PFSK-1 (cell line): ENCODE measurements at regions not wholly inside any gene's neighbourhood (a gene's known extent, or its start where the extent isn't known, plus 50 kb on each side); places are given as distances from the start of the nearest gene placed in this dataset.

ENCODE experiments used
- REST ChIP-seq, 2 experiments: IDR thresholded peaks; 2 replicates each; pipeline versions ENCODE4 v1.6.1 to v1.8.0; 2011 to 2012; ENCODE audit warnings: low read depth in 2 of 2, low read length in 2 of 2, control low read depth in 1 of 2, inconsistent platforms in 1 of 2, mild to moderate bottlenecking in 1 of 2, moderate library complexity in 1 of 2; ENCODE audit not compliant: insufficient read depth in 1 of 2
- TAF1 ChIP-seq: IDR thresholded peaks from 2 replicates; pipeline ENCODE4 v1.6.1; 2012; ENCODE audit warnings: low read length, control low read depth, borderline replicate concordance; ENCODE audit not compliant: insufficient read depth

DNA sequence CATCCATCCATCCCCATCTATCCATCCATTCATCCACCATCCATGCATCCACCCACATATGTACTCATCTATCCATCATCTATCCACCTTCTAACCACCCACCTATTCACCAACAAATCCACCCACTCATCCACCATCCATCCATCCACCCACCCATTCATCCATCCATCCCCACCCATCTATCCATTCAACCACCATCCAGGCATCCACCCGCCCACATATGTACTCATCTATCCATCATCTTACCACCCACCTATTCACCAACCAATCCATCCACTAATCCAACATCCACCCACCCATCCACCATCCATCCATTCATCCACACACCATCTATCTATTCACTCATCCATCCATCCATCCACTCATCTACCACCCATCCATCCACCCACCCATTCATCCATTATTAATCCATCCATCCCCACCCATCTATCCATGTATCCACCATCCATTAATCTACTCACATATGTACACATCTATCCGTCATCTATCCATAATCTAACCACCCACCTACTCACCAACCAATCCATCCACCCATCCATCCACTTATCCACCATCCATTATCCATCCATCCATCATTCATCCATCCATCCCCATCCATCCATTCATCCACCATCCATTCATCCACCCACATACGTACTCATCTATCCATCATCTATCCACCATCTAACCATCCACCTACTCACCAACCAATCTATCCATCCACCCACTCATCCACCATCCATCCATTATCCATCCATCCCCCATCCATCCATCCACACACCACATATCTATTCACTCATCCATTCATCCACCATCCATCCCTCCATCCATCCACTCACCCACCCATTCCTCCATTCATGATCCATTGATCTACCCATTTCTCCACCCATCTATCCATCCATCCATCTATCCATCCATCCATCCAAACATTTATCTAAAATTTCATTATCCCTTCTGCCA, 940.0 kb downstream of the BRD1 start:
- TF ChIP-seq TAF1 (no peak), REST (IDR thresholded peaks at IDR 0.05; ENCODE audit: insufficient read depth in 1 of 2, low read depth in 2 of 2, low read length in 2 of 2) (no peak)
